ENCODE measurements at regions not wholly inside any gene's neighbourhood (a gene's known extent, or its start where the extent isn't known, plus 50 kb on each side); places are given as distances from the start of the nearest gene placed in this dataset.
A peak's percentile ranks its signal among the peaks of the same experiment; 100 is the strongest.

- no peaks in the 10 kb centered on the region for H3K27me3 ChIP-seq (replicated peaks; ENCODE audit: control insufficient read depth, insufficient read depth, low read length)
- DNase-seq = peak in 1 of 2 experiments; percentile 22
- Mint-ChIP-seq H3K4me3 (ENCODE audit: unreplicated experiment) (no peak overlapping the region), H3K9me3 (ENCODE audit: unreplicated experiment) (no peaks in the 10 kb centered on the region), H3K4me1 (ENCODE audit: low read depth, unreplicated experiment) (no peaks in the 10 kb centered on the region), H3K36me3 (ENCODE audit: insufficient read depth, unreplicated experiment) (no peaks in the 10 kb centered on the region), H3K27ac (ENCODE audit: unreplicated experiment) (no peak overlapping the region), H3K27me3 (ENCODE audit: insufficient read depth, unreplicated experiment) (no peaks in the 10 kb centered on the region)
- H3K4me3 ChIP-seq (ENCODE audit: low read depth, low read length) = no peak overlapping the region
- no TSS peak for BruUV-seq (replicated peaks)
- no peak for TF ChIP-seq CTCF (IDR thresholded peaks at IDR 0.05; ENCODE audit: insufficient read depth in 1 of 2, low read depth in 1 of 2, low read length in 1 of 2, severe bottlenecking in 1 of 2, unreplicated experiment in 1 of 2)
- ChIA-PET CTCF (no interaction called here), POLR2A (no interaction called here)
- intact Hi-C loops (cut with micrococcal nuclease; ENCODE audit: unreplicated experiment) = no loop called here
- no peaks in the 10 kb centered on the region for H3K4me1 ChIP-seq
- H3K9me3 ChIP-seq = no peaks in the 10 kb centered on the region
- no peaks in the 10 kb centered on the region for H3K36me3 ChIP-seq (ENCODE audit: control insufficient read depth, insufficient read depth, low read length)
These were observed 284.7 kb upstream of the SHH start for GRCh38 chr7:156096771-156097538.

GRCh38 chr7:156095908-156096539 is 283.8 kb upstream of the SHH start:
- Histone ChIP-seq H3K36me3 (ENCODE audit: control insufficient read depth, insufficient read depth, low read length) (no peaks in the 10 kb centered on the region), H3K9me3 (no peaks in the 10 kb centered on the region), H3K4me1 (no peaks in the 10 kb centered on the region), H3K27me3 (replicated peaks; ENCODE audit: control insufficient read depth, insufficient read depth, low read length) (no peaks in the 10 kb centered on the region), H3K4me3 (ENCODE audit: low read depth, low read length) (no peak overlapping the region)
- H3K27ac Mint-ChIP-seq (ENCODE audit: unreplicated experiment) = no peak overlapping the region
- POLR2A ChIA-PET = no interaction called here
- H3K9me3 Mint-ChIP-seq (ENCODE audit: unreplicated experiment) = no peaks in the 10 kb centered on the region
- H3K36me3 Mint-ChIP-seq (ENCODE audit: insufficient read depth, unreplicated experiment) = no peaks in the 10 kb centered on the region
- no peaks in the 10 kb centered on the region for H3K27me3 Mint-ChIP-seq (ENCODE audit: insufficient read depth, unreplicated experiment)
- TF ChIP-seq CTCF (IDR thresholded peaks at IDR 0.05; ENCODE audit: insufficient read depth in 1 of 2, low read depth in 1 of 2, low read length in 1 of 2, severe bottlenecking in 1 of 2, unreplicated experiment in 1 of 2) = no peak
- intact Hi-C loops (cut with micrococcal nuclease; ENCODE audit: unreplicated experiment) = no loop called here
- no TSS peak for BruUV-seq (replicated peaks)
- H3K4me1 Mint-ChIP-seq (ENCODE audit: low read depth, unreplicated experiment) = no peaks in the 10 kb centered on the region
- CTCF ChIA-PET = no interaction called here
- H3K4me3 Mint-ChIP-seq (ENCODE audit: unreplicated experiment) = no peak overlapping the region
- DNase-seq = peak in 1 of 2 experiments; percentile 5

DNA sequence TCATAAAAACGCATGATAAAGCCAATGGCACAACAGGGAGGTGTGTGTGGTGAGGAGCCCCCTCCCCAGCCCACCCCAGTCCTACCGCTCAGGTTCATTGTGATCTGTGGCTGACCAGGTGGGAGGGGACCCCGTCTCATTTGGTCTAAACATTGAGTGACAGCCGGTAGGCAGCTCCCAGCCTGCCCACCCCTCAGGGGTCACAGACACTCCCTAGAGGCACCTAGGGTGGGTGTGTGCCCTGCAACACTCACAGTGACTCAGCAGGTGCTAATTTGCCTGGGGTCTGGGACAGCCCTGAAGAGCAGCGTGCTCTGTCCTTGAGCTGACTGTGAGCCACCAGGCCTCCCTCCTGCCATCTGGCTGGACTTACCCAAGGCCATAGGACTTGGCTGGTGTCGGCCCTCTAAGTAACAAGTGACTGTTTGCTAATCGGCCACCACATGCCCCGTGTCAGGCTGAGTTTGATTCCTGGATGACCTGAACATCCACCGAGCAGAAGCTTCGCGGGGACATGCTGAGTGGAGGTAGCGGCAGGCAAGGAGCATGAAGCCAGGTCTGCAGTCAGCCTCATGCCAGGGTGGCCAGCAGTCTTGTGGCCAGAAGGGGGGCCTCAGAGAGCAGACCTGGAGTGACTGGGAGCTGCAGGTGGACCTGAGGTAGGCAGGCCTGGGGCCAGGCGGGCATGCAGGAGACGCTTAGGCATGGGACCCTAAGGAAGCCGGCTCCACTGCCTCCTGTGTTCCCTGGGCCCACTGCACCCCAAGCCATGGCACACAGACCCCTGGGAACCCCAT is 282.3 kb upstream of the SHH start:
- H3K9me3 ChIP-seq = no peaks in the 10 kb centered on the region
- Mint-ChIP-seq H3K4me1 (ENCODE audit: low read depth, unreplicated experiment) (no peaks in the 10 kb centered on the region), H3K27ac (ENCODE audit: unreplicated experiment) (no peak overlapping the region), H3K27me3 (ENCODE audit: insufficient read depth, unreplicated experiment) (no peaks in the 10 kb centered on the region), H3K4me3 (ENCODE audit: unreplicated experiment) (no peak overlapping the region), H3K9me3 (ENCODE audit: unreplicated experiment) (no peaks in the 10 kb centered on the region), H3K36me3 (ENCODE audit: insufficient read depth, unreplicated experiment) (no peaks in the 10 kb centered on the region)
- CTCF ChIA-PET = no interaction called here
- BruUV-seq (replicated peaks) = no TSS peak
- peak in 1 of 2 experiments; percentile 31 for DNase-seq
- no peak for TF ChIP-seq CTCF (IDR thresholded peaks at IDR 0.05; ENCODE audit: insufficient read depth in 1 of 2, low read depth in 1 of 2, low read length in 1 of 2, severe bottlenecking in 1 of 2, unreplicated experiment in 1 of 2)
- H3K4me1 ChIP-seq = no peaks in the 10 kb centered on the region
- intact Hi-C loops (cut with micrococcal nuclease; ENCODE audit: unreplicated experiment) = no loop called here
- POLR2A ChIA-PET = no interaction called here
- H3K27me3 ChIP-seq (replicated peaks; ENCODE audit: control insufficient read depth, insufficient read depth, low read length) = no peaks in the 10 kb centered on the region
- no peak overlapping the region for H3K4me3 ChIP-seq (ENCODE audit: low read depth, low read length)
- H3K36me3 ChIP-seq (ENCODE audit: control insufficient read depth, insufficient read depth, low read length) = no peaks in the 10 kb centered on the region
